ENCODE measurements at regions not wholly inside any gene's neighbourhood (a gene's known extent, or its start where the extent isn't known, plus 50 kb on each side); places are given as distances from the start of the nearest gene placed in this dataset.
"Not testable (repeated sequence)": the region's sequence is repeated elsewhere in the genome, so short reads cannot be mapped to it uniquely, and the experiment has no call there.

GRCh38 chr3:75110741-75111140 lies 496.3 kb upstream of the CNTN3 start:
- DNase-seq (no peak), ATAC-seq (no peak)
- intact Hi-C loops (cut with DNase I), result no loop called here

- intact Hi-C loops (cut with DNase I), result no loop called here
- no peak for ATAC-seq
- DNase-seq, result no peak
These were observed 501.2 kb upstream of the CNTN3 start for GRCh38 chr3:75115695-75116094.

GRCh38 chr3:75118779-75119178 lies 504.3 kb upstream of the CNTN3 start:
- ATAC-seq (no peak), DNase-seq (no peak)
- intact Hi-C loops (cut with DNase I), result no loop called here

- intact Hi-C loops (cut with DNase I), result no loop called here
- DNase-seq (no peak), ATAC-seq (no peak)
These were observed 512.1 kb upstream of the CNTN3 start for GRCh38 chr3:75126556-75126955.

- DNase-seq (no peak), ATAC-seq (no peak)
- intact Hi-C loops (cut with DNase I), result no loop called here
These were observed 514.6 kb upstream of the CNTN3 start for GRCh38 chr3:75129101-75129500.

- intact Hi-C loops (cut with DNase I), result no loop called here
- no peak for ATAC-seq
- no peak for DNase-seq
These were observed 521.8 kb upstream of the CNTN3 start for GRCh38 chr3:75136100-75136897.

GRCh38 chr3:75138345-75138744 lies 523.9 kb upstream of the CNTN3 start:
- intact Hi-C loops (cut with DNase I), result no loop called here
- DNase-seq (no peak), ATAC-seq (no peak)

DNA sequence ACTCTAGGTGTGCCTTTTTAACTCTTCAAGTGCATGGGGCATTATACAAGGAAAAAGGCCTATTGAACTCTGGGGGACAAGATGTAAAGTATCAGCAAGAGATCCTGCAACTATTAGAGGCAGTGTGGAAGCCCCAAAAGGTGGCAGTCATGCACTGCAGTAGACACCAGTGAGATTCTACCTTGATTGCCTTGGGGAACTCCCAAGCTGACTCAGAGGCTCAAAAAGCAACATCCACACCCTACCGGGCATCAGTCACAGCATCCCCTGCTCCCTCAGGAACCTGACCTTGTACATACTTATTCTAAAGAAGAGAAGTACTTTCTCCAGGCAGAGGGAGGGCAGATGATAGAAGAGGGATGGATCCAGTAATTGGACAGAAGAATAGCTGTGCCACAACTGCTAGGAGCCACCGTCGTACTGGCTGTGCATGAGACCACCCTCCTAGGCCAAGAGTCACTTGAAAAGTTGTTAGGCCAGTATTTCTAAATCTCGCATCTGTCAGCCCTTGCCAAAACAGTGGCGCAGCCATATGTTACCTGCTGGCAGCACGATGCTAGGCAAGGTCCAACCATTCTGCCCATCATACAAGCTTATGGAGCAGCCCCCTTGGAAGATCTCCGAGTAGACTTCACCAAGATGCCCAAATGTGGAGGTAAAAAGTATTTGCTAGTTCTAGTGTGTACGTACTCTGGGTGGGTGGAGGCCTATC lies 523.1 kb upstream of the FRG2C start:
- ATAC-seq (no peak), DNase-seq (no peak)
- intact Hi-C loops (cut with DNase I), result no loop called here

GRCh38 chr3:75144406-75144805 lies 519.7 kb upstream of the FRG2C start:
- DNase-seq (no peak), ATAC-seq (no peak)
- intact Hi-C loops (cut with DNase I), result no loop called here

GRCh38 chr3:75171630-75172230 lies 492.4 kb upstream of the FRG2C start:
- ATAC-seq (no peak), DNase-seq (no peak)
- intact Hi-C loops (cut with DNase I), result loop anchor here in 1 of 2 donors (2.0 to 10.0 kb wide), 2 partner anchors 907 to 1303 kb away; no protein-coding TSS in a partner anchor

GRCh38 chr3:75176937-75177336 lies 487.2 kb upstream of the FRG2C start:
- ATAC-seq, result no peak
- intact Hi-C loops (cut with DNase I), result loop anchor here in 1 of 2 donors (10.0 kb wide), 1 partner anchor 912 kb away; no protein-coding TSS in a partner anchor
- DNase-seq, result no peak

DNA sequence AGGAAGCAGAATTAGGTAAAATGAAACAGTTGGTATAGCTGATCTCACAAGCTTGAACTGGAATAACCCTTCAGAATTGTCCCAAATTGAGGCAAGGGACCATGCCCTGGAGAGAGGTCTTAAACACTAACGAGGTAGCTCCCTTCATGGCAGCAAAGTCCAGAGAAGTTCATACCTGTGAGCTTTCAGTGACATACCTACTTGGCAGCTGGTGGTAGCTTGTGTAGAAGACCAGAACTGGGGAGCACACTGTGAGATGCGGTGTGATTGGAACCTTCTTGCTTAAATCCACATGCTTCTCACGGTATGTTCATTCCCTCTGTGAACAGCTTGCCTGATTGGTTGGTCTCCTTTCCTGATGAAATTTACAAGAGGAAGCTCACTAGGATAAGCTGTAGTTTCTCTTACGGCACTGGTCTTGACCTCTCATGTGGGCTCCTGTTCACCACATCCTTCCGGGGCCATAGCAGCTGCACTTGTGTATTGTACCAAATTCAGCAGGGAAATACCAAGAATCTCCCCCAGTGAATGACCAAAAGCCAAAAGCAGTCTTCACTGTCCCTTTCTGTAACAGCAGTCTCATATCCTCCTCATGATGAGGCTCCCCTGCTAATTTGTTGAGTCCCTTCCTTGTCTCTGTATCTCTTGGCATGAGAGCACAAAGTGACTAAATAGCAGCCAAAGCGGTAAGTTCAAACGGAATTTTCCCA lies 483.7 kb upstream of the FRG2C start:
- DNase-seq, result no peak
- intact Hi-C loops (cut with DNase I), result no loop called here
- ATAC-seq, result no peak

GRCh38 chr3:75180945-75181298 lies 483.2 kb upstream of the FRG2C start:
- intact Hi-C loops (cut with DNase I), result no loop called here
- no peak for DNase-seq
- ATAC-seq, result no peak

- DNase-seq (no peak), ATAC-seq (no peak)
- intact Hi-C loops (cut with DNase I), result no loop called here
These were observed 475.2 kb upstream of the FRG2C start for GRCh38 chr3:75188962-75189361.

- ATAC-seq, result no peak
- DNase-seq, result no peak
- intact Hi-C loops (cut with DNase I), result no loop called here
These were observed 471.9 kb upstream of the FRG2C start for GRCh38 chr3:75192146-75192616.

- no peak for DNase-seq
- ATAC-seq, result no peak
- intact Hi-C loops (cut with DNase I), result no loop called here
These were observed 470.3 kb upstream of the FRG2C start for GRCh38 chr3:75193797-75194196.

DNA sequence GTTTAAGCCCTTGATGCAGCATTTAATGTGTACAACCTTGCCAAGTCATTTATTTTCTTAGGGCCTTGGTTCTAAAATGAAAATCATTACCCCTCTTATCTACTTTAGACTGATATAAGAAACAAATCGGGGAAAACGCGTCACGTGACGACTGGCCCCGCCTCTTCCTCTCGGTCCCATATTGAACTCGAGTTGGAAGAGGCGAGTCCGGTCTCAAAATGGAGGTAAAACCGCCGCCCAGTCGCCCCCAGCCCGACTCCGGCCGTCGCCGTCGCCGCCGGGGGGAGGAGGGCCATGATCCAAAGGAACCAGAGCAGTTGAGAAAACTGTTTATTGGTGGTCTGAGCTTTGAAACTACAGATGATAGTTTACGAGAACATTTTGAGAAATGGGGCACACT lies 449.8 kb upstream of the FRG2C start:
- DNase-seq; ATAC-seq; intact Hi-C loops (cut with DNase I): not testable (repeated sequence)

- no peak for ATAC-seq
- intact Hi-C loops (cut with DNase I), result no loop called here
- DNase-seq, result no peak
These were observed 445.6 kb upstream of the FRG2C start for GRCh38 chr3:75218577-75218976.

GRCh38 chr3:75220932-75221331 lies 443.2 kb upstream of the FRG2C start:
- intact Hi-C loops (cut with DNase I), result no loop called here
- no peak for DNase-seq
- no peak for ATAC-seq

DNA sequence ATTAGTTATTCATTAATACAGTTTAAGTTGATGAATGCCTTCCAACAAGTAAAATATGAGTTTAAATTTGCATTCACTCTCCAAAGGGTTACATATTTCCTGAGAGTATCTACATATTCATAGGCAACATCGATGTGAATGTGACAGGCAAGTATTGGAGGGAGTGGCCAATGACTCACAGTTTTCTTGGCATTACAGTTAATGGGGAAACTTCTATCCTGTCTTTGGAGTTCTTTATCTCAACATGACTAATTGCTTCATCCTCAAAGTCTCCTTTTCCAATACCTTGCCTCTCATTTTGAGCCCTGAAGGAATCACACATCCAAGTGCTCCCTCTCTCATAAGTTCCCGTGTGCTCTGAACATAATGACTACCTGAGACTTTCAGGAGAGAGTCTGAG lies 439.7 kb upstream of the FRG2C start:
- intact Hi-C loops (cut with DNase I), result no loop called here
- DNase-seq (no peak), ATAC-seq (peak in 1 of 2 donors; percentile 39)

Data from left cardiac atrium (tissue), 4 donors.